Vagina (tissue), 2 donors: ENCODE measurements at regions not wholly inside any gene's neighbourhood (a gene's known extent, or its start where the extent isn't known, plus 50 kb on each side); places are given as distances from the start of the nearest gene placed in this dataset.

Experiments
- CTCF ChIP-seq, 3 experiments: fragments of 450-650 bp in 2 of 3; fragments of 200-600 bp in 1 of 3; sonication (generic) in 1 of 3; IDR thresholded peaks; one replicate each; pipeline ENCODE4 v1.5.1; 2017 to 2019; ENCODE audit warnings: antibody characterized with exemption in 3 of 3, mild to moderate bottlenecking in 2 of 3, moderate library complexity in 2 of 3
- POLR2A ChIP-seq, 2 donors: fragments of 450-650 bp; IDR thresholded peaks; one replicate each; pipeline ENCODE4 v1.6.1; 2017; ENCODE audit warnings: antibody characterized with exemption in 2 of 2, mild to moderate bottlenecking in 2 of 2, moderate library complexity in 2 of 2
- POLR2AphosphoS5 ChIP-seq, 2 donors: sonication (generic); formaldehyde crosslinking; IDR thresholded peaks; one replicate each; pipeline ENCODE4 v1.9.0; 2017; ENCODE audit warnings: antibody characterized with exemption in 2 of 2, mild to moderate bottlenecking in 2 of 2, low read depth in 1 of 2; ENCODE audit not compliant: insufficient read depth in 1 of 2

GRCh38 chr5:136768457-136768856 lies 403.1 kb upstream of the TRPC7 start:
- TF ChIP-seq CTCF (IDR thresholded peaks at IDR 0.05) (no peak), POLR2A (IDR thresholded peaks at IDR 0.05) (no peak), POLR2AphosphoS5 (IDR thresholded peaks at IDR 0.05; ENCODE audit: insufficient read depth in 1 of 2, low read depth in 1 of 2) (no peak)
